GM21723 (cell line): ENCODE measurements at regions not wholly inside any gene's neighbourhood (a gene's known extent, or its start where the extent isn't known, plus 50 kb on each side); places are given as distances from the start of the nearest gene placed in this dataset.
"Not testable (repeated sequence)": the region's sequence is repeated elsewhere in the genome, so short reads cannot be mapped to it uniquely, and the experiment has no call there.

Source experiments
- ATAC-seq: cut with Tn5 transposase; IDR thresholded peaks from one replicate; pipeline ENCODE4 v1.9.1; 2021; ENCODE audit warnings: mild to moderate bottlenecking, moderate library complexity; ENCODE audit not compliant: unreplicated experiment

DNA sequence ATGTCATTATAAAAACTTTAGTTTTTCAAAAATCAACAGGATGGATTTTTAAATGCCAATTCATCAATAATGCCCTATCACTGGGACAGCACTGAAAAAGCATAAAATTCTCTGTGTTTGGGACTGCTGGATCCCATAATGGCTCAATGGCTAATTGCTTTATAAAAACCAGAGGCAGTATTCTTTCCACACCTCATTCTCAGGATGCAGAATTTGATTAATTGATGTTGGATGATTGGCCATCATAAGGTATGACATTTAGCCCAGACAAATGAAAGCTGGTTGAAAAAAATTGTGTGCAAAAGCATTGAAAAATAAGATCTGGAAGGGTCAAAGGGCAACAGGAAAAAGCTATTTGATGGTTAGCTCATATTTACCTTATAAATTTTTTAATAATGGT lies 362.2 kb upstream of the SNX7 start:
- ATAC-seq, result no peak

DNA sequence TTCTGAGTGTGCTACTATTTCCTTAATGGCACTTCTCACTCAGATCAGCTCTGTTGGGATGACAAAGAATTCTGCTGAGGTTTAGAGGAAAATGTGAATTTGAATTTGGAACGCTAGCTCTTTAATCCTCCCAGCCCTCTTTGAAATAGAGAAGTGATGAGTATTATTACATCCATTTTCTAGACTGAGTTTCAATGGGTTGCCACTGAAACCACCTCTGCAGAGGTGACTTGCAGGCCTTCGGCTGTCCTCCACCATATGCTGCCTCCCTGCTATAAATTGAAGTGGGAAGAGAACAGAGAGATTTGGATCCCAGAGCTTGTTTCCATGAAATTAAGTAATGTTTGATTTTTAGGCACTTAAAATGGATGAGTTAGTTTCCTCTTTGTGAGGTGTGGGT lies 363.2 kb upstream of the SNX7 start:
- no peak for ATAC-seq

DNA sequence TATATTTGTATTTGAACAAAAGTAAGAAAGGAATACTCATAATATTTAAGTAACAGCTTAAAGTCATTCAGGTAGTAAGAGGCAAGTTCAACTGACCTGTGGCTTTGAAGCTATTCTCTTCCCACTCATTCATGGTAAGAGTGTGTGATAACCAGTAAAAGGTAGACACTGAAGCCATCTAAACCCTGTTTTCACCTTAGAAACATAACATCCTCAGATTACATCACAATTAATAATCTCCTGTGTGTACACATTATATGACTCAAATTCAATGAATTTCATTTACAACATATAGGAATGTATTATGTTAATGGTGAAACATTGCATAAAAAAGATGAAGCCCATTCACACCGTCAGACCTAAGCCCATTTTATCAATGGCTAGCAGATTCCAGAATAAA lies 364.8 kb upstream of the SNX7 start:
- ATAC-seq, result no peak

GRCh38 chr1:98294127-98294526 lies 367.4 kb upstream of the SNX7 start:
- no peak for ATAC-seq

- ATAC-seq, result no peak
Observed at GRCh38 chr1:98292994-98293393, 368.5 kb upstream of the SNX7 start.

GRCh38 chr1:98289311-98289710 lies 368.5 kb upstream of the DPYD start:
- ATAC-seq, result no peak

GRCh38 chr1:98288494-98288893 lies 367.7 kb upstream of the DPYD start:
- no peak for ATAC-seq

DNA sequence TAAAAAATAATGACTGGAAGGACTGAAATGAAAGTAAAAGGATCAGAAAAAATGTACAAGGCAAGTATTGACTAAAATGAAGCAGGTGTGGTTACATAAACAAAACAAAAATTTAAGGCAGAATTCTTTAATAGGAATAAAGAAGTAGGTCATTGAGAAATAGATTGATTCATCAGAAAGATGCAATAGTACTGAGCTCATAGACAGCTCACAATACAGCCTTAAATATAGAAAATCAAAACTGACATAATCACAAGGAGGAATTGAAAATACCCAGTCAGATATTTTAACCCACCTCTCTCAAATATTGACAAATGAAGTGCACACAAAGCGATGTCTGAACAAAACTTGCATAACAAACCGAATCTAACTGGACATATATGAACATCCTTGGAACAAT lies 366.8 kb upstream of the DPYD start:
- ATAC-seq, result no peak

DNA sequence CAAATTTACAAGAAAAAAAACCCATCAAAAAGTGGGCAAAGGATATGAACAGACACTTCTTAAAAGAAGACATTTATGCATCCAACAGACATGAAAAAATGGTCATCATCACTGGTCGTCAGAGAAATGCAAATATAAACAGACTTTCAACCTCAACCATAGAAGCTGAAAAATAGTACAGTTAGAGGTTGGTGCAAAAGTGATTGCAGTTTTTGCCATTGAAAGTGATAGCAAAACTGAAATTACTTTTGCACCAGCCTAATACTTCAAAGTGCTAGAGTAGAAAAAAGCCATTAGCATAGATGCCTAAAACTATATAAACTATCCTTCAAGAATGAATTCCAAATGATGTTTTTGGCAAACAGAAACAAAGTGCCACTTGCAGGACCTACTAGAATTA lies 365.8 kb upstream of the DPYD start:
- ATAC-seq, result no peak

GRCh38 chr1:98285286-98285685 lies 364.5 kb upstream of the DPYD start:
- not testable (repeated sequence) for ATAC-seq

DNA sequence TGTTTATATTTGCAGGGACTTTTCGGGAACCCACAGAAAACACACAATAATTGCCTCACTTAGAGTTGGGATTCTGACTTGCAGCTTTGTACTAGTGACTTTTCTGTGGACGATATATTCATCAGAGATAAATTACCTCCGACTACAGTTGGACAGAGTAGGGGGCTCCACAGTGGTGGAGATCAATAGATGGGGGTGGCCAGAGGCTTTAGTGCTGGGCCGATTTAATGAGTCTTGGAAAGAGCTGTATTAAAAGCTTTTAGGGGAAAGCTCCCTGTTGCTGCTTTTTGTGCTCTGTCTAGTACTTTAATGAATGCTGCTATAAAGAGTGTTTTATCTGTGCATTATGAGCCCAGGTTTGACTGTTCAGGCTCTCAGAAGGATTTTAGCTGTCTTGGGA lies 359.2 kb upstream of the DPYD start:
- no peak for ATAC-seq

GRCh38 chr1:98278055-98278454 lies 357.2 kb upstream of the DPYD start:
- no peak for ATAC-seq

DNA sequence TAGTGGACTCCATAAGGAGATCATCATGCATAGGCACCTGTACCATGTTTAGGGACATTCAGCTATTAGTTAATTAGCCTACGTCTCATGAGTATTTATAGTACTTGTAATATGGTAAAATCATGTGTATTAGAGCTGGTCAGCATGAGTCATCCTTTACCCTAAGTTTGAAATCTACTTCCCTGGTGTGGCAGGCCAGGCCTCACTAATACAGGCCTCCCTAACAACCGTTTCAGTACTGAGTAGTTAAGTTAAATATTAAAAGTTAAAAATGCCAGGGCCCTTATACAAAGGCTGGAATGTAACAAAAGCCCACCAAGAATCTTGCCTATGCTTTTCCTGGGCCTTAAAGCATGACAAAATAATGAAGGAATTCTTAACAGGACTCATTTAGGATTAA lies 356.3 kb upstream of the DPYD start:
- ATAC-seq, result no peak

- ATAC-seq, result no peak
Observed at GRCh38 chr1:98276514-98276913, 355.7 kb upstream of the DPYD start.

- ATAC-seq, result no peak
Observed at GRCh38 chr1:98268316-98268715, 347.5 kb upstream of the DPYD start.

DNA sequence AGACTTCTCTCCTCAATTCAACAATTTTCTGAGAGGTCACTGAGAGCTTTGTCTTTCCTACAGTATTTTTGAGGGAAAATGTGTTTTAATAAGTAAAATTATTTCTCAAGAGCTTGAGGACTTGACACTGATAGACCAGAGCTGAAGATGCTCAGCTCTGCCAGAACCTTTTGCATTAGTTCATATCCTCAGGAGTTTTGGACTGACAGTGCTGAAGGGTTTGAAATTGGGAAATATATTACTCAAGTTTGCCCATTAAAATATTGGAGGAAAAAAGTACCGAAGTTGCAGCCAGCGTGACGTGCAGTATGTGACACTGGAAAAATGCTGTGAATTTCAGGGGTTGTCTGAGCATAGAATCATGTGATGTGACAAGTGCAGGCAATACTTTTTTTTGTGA lies 346.6 kb upstream of the DPYD start:
- ATAC-seq, result no peak

DNA sequence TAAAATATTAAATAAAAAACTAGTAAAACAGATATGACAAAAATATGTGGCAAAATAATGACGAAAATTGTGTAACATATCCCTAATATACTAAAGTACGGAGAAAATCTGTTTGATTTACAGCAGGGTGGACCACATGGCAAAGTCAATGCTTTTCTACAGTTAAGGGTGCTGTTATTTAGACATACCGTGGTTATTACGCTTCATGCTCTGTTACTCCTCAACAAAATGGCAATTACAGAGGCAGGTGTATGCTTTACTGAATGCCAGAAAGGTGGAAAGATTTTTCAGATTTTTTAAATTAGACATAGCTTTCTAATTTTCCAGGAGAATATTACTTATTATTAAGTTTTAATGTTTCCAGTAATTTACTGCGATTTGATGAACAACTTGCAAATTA lies 343.9 kb upstream of the DPYD start:
- ATAC-seq, result no peak

- no peak for ATAC-seq
Observed at GRCh38 chr1:98260839-98261238, 340.0 kb upstream of the DPYD start.

GRCh38 chr1:98260412-98260811 lies 339.6 kb upstream of the DPYD start:
- ATAC-seq, result no peak

DNA sequence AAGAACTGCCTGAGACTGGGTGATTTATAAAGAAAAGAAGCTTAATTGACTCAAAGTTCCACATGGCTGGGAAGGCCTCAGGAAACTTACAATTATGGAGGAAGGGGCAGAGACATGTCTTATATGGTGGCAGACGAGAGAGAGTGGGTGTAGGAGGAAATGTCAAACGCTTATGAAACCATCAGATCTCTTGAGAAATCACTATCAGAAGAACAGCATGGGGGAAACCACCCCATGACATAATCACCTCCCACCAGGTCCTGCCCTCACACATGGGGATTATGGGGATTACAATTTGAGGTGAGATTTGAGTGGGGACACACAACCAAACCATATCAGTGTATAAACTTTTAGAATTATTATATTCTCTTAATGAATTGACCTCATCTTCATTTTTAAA lies 335.9 kb upstream of the DPYD start:
- ATAC-seq, result no peak

DNA sequence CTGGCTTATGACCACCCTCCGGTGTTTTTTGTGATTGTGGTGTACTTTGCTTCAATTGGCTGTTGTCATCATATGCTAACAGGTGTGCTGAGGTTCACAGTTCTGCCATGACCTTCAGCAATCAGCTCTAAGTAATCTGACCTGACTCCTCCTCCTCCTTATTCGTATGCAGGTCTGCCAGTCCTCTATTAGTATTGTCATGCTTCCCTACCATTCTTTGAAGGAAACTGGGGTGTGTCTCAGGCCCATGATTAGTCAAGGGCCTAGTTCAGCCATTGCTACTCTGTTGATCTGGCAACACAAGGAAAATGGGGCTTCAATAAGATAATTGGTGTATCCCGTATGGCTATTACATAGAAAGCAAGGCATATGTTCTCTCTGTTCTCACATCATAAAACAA lies 332.3 kb upstream of the DPYD start:
- no peak for ATAC-seq

DNA sequence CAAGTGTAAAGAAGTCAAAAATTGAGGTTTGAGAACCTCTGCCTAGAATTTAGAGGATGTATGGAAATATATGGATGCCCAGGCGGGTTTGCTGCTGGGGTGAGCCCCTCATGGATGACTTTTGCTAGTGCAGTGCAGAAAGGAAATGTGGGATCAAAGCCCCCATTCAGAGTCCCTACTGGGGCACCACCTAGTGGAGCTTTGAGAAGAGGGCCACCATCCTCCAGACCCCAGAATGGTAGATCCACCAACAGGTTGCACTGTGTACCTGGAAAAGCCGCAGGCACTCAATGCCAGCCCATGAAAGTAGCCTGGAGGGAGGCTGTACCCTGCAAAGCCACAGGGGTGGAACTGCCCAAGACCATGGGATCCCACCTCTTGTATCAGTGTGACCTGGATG lies 330.7 kb upstream of the DPYD start:
- ATAC-seq, result no peak

GRCh38 chr1:98232678-98233077 lies 311.8 kb upstream of the DPYD start:
- no peak for ATAC-seq

GRCh38 chr1:98222706-98223105 lies 301.9 kb upstream of the DPYD start:
- ATAC-seq, result no peak
